Liver (tissue), 8 donors: ENCODE measurements at regions not wholly inside any gene's neighbourhood (a gene's known extent, or its start where the extent isn't known, plus 50 kb on each side); places are given as distances from the start of the nearest gene placed in this dataset.

Experiments
- DNase-seq: peaks from one replicate; pipeline ENCODE4 v3.0.0-alpha.2; 2017; ENCODE audit warnings: low spot score
- H3K27ac ChIP-seq, 2 donors: one replicate each; pipeline ENCODE4 v1.7.0; 2013; ENCODE audit warnings: inconsistent platforms in 2 of 2, low read length in 2 of 2, control low read depth in 1 of 2, low read depth in 1 of 2, mild to moderate bottlenecking in 1 of 2
- H3K27me3 ChIP-seq, 4 donors: one replicate each; pipeline versions ENCODE4 v1.6.1 to v1.7.0; 2013; ENCODE audit warnings: low read length in 3 of 4, inconsistent platforms in 1 of 4, mild to moderate bottlenecking in 1 of 4, moderate library complexity in 1 of 4; ENCODE audit not compliant: control insufficient read depth in 4 of 4, insufficient read depth in 4 of 4
- H3K36me3 ChIP-seq, 4 donors: one replicate each; pipeline versions ENCODE4 v1.6.1 to v1.7.0; 2013; ENCODE audit warnings: low read length in 3 of 4, mild to moderate bottlenecking in 3 of 4, low read depth in 1 of 4, moderate library complexity in 1 of 4; ENCODE audit not compliant: control insufficient read depth in 4 of 4, insufficient read depth in 3 of 4
- H3K4me1 ChIP-seq, 4 donors: one replicate each; pipeline versions ENCODE4 v1.6.1 to v1.7.0; 2013; ENCODE audit warnings: low read length in 3 of 4, mild to moderate bottlenecking in 3 of 4, moderate library complexity in 1 of 4; ENCODE audit not compliant: control insufficient read depth in 4 of 4, insufficient read depth in 4 of 4
- H3K4me3 ChIP-seq, 3 donors: one replicate each; pipeline versions ENCODE4 v1.6.1 to v1.7.0; 2013; ENCODE audit warnings: low read length in 3 of 3, control low read depth in 1 of 3, low read depth in 1 of 3, mild to moderate bottlenecking in 1 of 3
- H3K9ac ChIP-seq, 2 donors: one replicate each; pipeline ENCODE4 v1.7.0; 2013; ENCODE audit warnings: low read length in 2 of 2, mild to moderate bottlenecking in 2 of 2, moderate library complexity in 2 of 2, control low read depth in 1 of 2, low read depth in 1 of 2
- H3K9me3 ChIP-seq, 4 donors: one replicate each; pipeline versions ENCODE4 v1.6.1 to v1.7.0; 2013; ENCODE audit warnings: low read length in 3 of 4; ENCODE audit not compliant: control insufficient read depth in 4 of 4
- EGR1 ChIP-seq, 2 donors: IDR thresholded peaks; 2 replicates each; pipeline ENCODE4 v1.6.1; 2016 to 2018; ENCODE audit warnings: antibody characterized with exemption in 2 of 2, low read depth in 2 of 2
- FOXA1 ChIP-seq: IDR thresholded peaks from 2 replicates; pipeline ENCODE4 v1.6.1; 2016; ENCODE audit warnings: antibody characterized with exemption
- FOXA2 ChIP-seq: IDR thresholded peaks from 2 replicates; pipeline ENCODE4 v1.6.1; 2016; ENCODE audit warnings: antibody characterized with exemption
- GABPA ChIP-seq, 2 donors: IDR thresholded peaks in 1 of 2; conservative IDR thresholded peaks in 1 of 2; 2 replicates each; pipeline ENCODE4 v1.6.1; 2016; ENCODE audit warnings: antibody characterized with exemption in 2 of 2, mild to moderate bottlenecking in 1 of 2, moderate library complexity in 1 of 2
- HNF4A ChIP-seq, 2 donors: conservative IDR thresholded peaks; 2 replicates each; pipeline ENCODE4 v1.6.1; 2016; ENCODE audit warnings: antibody characterized with exemption in 2 of 2, mild to moderate bottlenecking in 2 of 2
- HNF4G ChIP-seq: IDR thresholded peaks from 2 replicates; pipeline ENCODE4 v1.6.1; 2016; ENCODE audit warnings: antibody characterized with exemption
- JUND ChIP-seq, 2 donors: IDR thresholded peaks; 2 replicates each; pipeline ENCODE4 v1.6.1; 2016; ENCODE audit warnings: antibody characterized with exemption in 2 of 2
- NR2F2 ChIP-seq: IDR thresholded peaks from 2 replicates; pipeline ENCODE4 v1.6.1; 2016; ENCODE audit warnings: antibody characterized with exemption
- RXRA ChIP-seq, 2 donors: IDR thresholded peaks; 2 replicates each; pipeline ENCODE4 v1.6.1; 2017 to 2018; ENCODE audit warnings: antibody characterized with exemption in 2 of 2, mild to moderate bottlenecking in 1 of 2
- SP1 ChIP-seq: IDR thresholded peaks from 2 replicates; pipeline ENCODE4 v1.6.1; 2018; ENCODE audit warnings: antibody characterized with exemption, mild to moderate bottlenecking
- TAF1 ChIP-seq: conservative IDR thresholded peaks from 2 replicates; pipeline ENCODE4 v1.6.1; 2016; ENCODE audit warnings: antibody characterized with exemption, mild to moderate bottlenecking
- YY1 ChIP-seq: IDR thresholded peaks from 2 replicates; pipeline ENCODE4 v1.6.1; 2016; ENCODE audit warnings: antibody characterized with exemption, mild to moderate bottlenecking
- WGBS: extraction: QIAGEN DNeasy Blood & Tissue Kit; methylation state at CpG from one replicate; pipeline ENCODE4 v1.1.7; 2013; 5-methylcytosine and 5-hydroxymethylcytosine counted together
- TF ChIP-seq, protein P1 (sequence below): IDR thresholded peaks from 2 replicates; pipeline ENCODE4 v1.6.1; 2016; ENCODE audit warnings: antibody characterized with exemption
- TF ChIP-seq, protein P2 (sequence below): IDR thresholded peaks from 2 replicates; pipeline ENCODE4 v1.6.1; 2016; ENCODE audit warnings: antibody characterized with exemption
- TF ChIP-seq, protein P3 (sequence below): fragments of 150-350 bp; IDR thresholded peaks from 2 replicates; pipeline ENCODE4 v1.5.1; 2017; ENCODE audit warnings: improper control_type of control experiment, low read depth, low read length; ENCODE audit not compliant: missing input control
- TF ChIP-seq, protein P4 (sequence below): IDR thresholded peaks from 2 replicates; pipeline ENCODE4 v1.6.1; 2016; ENCODE audit warnings: antibody characterized with exemption
- donor health status: healthy.
- donor health status: healthy.
- donor health status: healthy.
- donor health status: healthy.
- donor health status: healthy.

DNA sequence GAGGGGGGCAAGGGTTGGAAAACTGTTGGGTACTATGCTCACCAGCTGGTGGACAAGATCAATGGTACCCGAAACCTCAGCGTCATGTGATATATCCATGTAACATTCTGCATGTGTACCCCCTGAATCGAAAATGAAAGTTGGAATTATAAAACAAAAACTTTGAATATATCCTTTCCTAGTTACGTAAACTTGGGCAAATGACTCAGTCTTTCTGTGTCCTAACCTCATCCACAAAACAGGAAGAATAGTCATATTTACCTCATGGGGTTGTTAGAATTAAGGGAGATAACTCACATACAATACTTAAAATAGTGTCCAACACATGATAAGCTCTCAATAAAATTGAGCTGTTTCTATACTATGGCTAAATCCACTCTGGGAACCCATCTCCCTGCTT is 620.1 kb upstream of the KIRREL3 start (continued):
- TF ChIP-seq FOXA2 = no peak
- TF ChIP-seq, protein P1, sequence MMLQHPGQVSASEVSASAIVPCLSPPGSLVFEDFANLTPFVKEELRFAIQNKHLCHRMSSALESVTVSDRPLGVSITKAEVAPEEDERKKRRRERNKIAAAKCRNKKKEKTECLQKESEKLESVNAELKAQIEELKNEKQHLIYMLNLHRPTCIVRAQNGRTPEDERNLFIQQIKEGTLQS = no peak
- TF ChIP-seq HNF4A (conservative IDR thresholded peaks at IDR 0.05) = no peak
- TF ChIP-seq NR2F2 = no peak

DNA sequence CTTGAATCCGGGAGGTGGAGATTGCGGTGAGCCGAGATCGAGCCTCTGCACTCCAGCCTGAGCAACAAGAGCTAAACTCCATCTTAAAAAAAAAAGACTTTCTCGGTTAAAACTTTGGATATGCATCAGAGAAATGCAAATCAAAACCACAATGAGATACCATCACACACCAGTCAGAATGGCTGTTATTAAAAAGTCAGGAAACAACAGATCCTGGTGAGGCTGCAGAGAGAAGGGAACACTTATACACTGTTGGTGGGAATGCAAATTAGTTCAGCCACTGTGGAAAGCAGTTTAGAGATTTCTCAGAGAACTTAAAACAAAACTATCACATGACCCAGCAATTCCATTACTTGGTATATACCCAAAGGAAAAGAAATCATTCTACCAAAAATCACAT is 619.4 kb upstream of the KIRREL3 start:
- no peak overlapping the region for H3K27ac ChIP-seq
- H3K9me3 ChIP-seq = no peaks in the 10 kb centered on the region
- H3K4me3 ChIP-seq = no peak overlapping the region
- no peaks in the 10 kb centered on the region for H3K4me1 ChIP-seq
- no peak overlapping the region for H3K9ac ChIP-seq
- DNase-seq = no peak
- 93% methylated on average over 5 of the region's 5 CpGs for WGBS
- H3K36me3 ChIP-seq = no peaks in the 10 kb centered on the region
- no peaks in the 10 kb centered on the region for H3K27me3 ChIP-seq
- TF ChIP-seq, protein P2, sequence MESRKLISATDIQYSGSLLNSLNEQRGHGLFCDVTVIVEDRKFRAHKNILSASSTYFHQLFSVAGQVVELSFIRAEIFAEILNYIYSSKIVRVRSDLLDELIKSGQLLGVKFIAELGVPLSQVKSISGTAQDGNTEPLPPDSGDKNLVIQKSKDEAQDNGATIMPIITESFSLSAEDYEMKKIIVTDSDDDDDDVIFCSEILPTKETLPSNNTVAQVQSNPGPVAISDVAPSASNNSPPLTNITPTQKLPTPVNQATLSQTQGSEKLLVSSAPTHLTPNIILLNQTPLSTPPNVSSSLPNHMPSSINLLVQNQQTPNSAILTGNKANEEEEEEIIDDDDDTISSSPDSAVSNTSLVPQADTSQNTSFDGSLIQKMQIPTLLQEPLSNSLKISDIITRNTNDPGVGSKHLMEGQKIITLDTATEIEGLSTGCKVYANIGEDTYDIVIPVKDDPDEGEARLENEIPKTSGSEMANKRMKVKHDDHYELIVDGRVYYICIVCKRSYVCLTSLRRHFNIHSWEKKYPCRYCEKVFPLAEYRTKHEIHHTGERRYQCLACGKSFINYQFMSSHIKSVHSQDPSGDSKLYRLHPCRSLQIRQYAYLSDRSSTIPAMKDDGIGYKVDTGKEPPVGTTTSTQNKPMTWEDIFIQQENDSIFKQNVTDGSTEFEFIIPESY = no peak
- TF ChIP-seq, protein P3, sequence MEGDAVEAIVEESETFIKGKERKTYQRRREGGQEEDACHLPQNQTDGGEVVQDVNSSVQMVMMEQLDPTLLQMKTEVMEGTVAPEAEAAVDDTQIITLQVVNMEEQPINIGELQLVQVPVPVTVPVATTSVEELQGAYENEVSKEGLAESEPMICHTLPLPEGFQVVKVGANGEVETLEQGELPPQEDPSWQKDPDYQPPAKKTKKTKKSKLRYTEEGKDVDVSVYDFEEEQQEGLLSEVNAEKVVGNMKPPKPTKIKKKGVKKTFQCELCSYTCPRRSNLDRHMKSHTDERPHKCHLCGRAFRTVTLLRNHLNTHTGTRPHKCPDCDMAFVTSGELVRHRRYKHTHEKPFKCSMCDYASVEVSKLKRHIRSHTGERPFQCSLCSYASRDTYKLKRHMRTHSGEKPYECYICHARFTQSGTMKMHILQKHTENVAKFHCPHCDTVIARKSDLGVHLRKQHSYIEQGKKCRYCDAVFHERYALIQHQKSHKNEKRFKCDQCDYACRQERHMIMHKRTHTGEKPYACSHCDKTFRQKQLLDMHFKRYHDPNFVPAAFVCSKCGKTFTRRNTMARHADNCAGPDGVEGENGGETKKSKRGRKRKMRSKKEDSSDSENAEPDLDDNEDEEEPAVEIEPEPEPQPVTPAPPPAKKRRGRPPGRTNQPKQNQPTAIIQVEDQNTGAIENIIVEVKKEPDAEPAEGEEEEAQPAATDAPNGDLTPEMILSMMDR = no peak
- TF ChIP-seq HNF4A (conservative IDR thresholded peaks at IDR 0.05) (no peak), SP1 (no peak), FOXA1 (no peak), NR2F2 (no peak), EGR1 (IDR thresholded peaks at IDR 0.05; ENCODE audit: low read depth in 2 of 2) (no peak), RXRA (IDR thresholded peaks at IDR 0.05) (no peak), YY1 (no peak), HNF4G (no peak), TAF1 (no peak), GABPA (IDR thresholded peaks at IDR 0.05 in 1 of 2, conservative IDR thresholded peaks at IDR 0.05 in 1 of 2) (no peak)
- TF ChIP-seq, protein P1 = no peak
- TF ChIP-seq, protein P4, sequence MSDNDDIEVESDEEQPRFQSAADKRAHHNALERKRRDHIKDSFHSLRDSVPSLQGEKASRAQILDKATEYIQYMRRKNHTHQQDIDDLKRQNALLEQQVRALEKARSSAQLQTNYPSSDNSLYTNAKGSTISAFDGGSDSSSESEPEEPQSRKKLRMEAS = no peak

DNA sequence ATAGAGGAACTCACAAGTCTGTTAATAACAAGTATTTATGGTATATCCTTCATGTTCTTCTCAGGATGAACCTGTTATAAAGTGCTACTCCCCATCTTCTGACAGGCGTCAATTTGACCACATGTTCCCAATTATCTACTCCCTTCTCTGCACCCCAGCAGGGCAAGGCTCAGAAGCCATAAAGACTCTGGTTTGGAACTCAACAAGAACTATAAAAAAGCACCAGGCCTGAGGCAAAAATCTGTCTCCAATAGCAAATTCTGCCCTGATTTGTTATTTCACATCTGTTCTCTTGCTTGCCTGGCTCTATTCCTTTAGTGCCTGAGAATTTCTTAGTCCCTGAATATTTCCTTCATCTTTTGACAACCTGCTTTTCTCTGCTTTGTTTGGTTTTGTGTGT is 618.2 kb upstream of the KIRREL3 start:
- no peak for DNase-seq
- Histone ChIP-seq H3K27ac (no peak overlapping the region), H3K9ac (no peak overlapping the region), H3K4me1 (no peaks in the 10 kb centered on the region), H3K9me3 (no peaks in the 10 kb centered on the region), H3K36me3 (no peaks in the 10 kb centered on the region), H3K27me3 (no peaks in the 10 kb centered on the region), H3K4me3 (no peak overlapping the region)
- WGBS = 99% methylated on average over 1 of the region's 1 CpG
- TF ChIP-seq FOXA1 (no peak), GABPA (IDR thresholded peaks at IDR 0.05 in 1 of 2, conservative IDR thresholded peaks at IDR 0.05 in 1 of 2) (no peak), FOXA2 (no peak), YY1 (no peak), JUND (IDR thresholded peaks at IDR 0.05) (no peak), TAF1 (no peak), HNF4A (conservative IDR thresholded peaks at IDR 0.05) (no peak), RXRA (IDR thresholded peaks at IDR 0.05) (no peak), EGR1 (IDR thresholded peaks at IDR 0.05; ENCODE audit: low read depth in 2 of 2) (no peak)
- TF ChIP-seq, protein P2 = no peak
- TF ChIP-seq, protein P4 = no peak
- TF ChIP-seq, protein P3 = no peak
